ENCODE measurements at regions not wholly inside any gene's neighbourhood (a gene's known extent, or its start where the extent isn't known, plus 50 kb on each side); places are given as distances from the start of the nearest gene placed in this dataset.

- TF ChIP-seq, protein P1, sequence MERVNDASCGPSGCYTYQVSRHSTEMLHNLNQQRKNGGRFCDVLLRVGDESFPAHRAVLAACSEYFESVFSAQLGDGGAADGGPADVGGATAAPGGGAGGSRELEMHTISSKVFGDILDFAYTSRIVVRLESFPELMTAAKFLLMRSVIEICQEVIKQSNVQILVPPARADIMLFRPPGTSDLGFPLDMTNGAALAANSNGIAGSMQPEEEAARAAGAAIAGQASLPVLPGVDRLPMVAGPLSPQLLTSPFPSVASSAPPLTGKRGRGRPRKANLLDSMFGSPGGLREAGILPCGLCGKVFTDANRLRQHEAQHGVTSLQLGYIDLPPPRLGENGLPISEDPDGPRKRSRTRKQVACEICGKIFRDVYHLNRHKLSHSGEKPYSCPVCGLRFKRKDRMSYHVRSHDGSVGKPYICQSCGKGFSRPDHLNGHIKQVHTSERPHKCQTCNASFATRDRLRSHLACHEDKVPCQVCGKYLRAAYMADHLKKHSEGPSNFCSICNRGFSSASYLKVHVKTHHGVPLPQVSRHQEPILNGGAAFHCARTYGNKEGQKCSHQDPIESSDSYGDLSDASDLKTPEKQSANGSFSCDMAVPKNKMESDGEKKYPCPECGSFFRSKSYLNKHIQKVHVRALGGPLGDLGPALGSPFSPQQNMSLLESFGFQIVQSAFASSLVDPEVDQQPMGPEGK (CRISPR knock-in tag; IDR thresholded peaks at IDR 0.05; ENCODE audit: borderline replicate concordance): no peak
- TF ChIP-seq ZFP30 (CRISPR knock-in tag; IDR thresholded peaks at IDR 0.05) (no peak), GLIS3 (CRISPR knock-in tag; IDR thresholded peaks at IDR 0.05) (no peak), ISL1 (CRISPR knock-in tag; IDR thresholded peaks at IDR 0.05) (no peak), ZFP3 (CRISPR knock-in tag; IDR thresholded peaks at IDR 0.05) (no peak)
Measured at GRCh38 chr5:104418056-104418455, 855.5 kb upstream of the NUDT12 start.
